ENCODE measurements at regions not wholly inside any gene's neighbourhood (a gene's known extent, or its start where the extent isn't known, plus 50 kb on each side); places are given as distances from the start of the nearest gene placed in this dataset.
"Not testable (repeated sequence)": the region's sequence is repeated elsewhere in the genome, so short reads cannot be mapped to it uniquely, and the experiment has no call there.

DNA sequence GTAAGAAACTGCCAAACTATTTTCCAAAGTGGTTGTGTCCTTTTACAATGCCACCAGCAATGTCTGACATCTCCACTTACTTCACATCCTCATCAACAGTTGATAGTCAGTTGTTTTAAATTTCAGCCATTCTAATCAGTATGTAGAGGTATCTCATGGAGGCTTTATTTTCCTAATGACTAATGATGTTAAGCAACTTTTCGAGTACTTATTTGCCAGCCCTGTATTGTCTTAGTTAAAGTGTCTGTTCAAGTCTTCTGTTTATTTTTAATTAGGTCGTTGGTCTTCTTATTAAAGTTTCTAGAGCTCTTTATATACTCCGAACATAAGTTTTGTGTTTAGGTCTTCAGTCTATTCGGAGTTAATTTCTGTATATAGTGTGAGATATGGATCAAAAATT lies 54.9 kb upstream of the NBPF12 start:
- DNase-seq (ENCODE audit: insufficient read length, low spot score, missing footprints); H3K79me2 ChIP-seq (ENCODE audit: insufficient read depth, low read length); H3K4me2 ChIP-seq (ENCODE audit: insufficient read depth, low read length); H3K36me3 ChIP-seq (ENCODE audit: insufficient read depth, low read length); H3K4me1 ChIP-seq (ENCODE audit: insufficient read depth, low read length); H2AFZ ChIP-seq (ENCODE audit: low read length); H4K20me1 ChIP-seq (ENCODE audit: insufficient read depth, low read length); H3K4me3 ChIP-seq (ENCODE audit: insufficient read depth, low read length); H3K27ac ChIP-seq (ENCODE audit: low read depth, low read length); H3K9me3 ChIP-seq (ENCODE audit: low read depth, low read length); H3K27me3 ChIP-seq (ENCODE audit: insufficient read depth, low read length): not testable (repeated sequence)

DNA sequence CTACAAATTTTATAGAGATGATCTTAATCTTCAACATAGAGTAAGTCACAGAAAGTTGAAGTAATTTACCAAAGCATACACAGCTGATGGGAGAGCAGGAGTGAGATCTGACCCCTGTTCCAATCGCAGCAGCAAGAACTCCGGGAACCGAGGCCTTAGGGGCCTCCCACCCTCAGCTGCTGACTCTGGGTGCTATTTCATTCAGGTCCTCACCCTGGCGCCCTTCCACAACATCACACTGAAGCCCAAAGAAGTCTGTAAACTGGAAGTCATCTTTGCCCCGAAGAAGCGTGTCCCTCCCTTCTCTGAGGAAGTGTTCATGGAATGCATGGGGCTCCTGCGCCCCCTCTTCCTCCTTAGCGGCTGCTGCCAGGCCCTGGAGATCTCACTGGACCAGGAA lies 57.0 kb upstream of the NBPF12 start:
- H3K4me1 ChIP-seq (ENCODE audit: insufficient read depth, low read length); H2AFZ ChIP-seq (ENCODE audit: low read length); H3K4me3 ChIP-seq (ENCODE audit: insufficient read depth, low read length); H3K36me3 ChIP-seq (ENCODE audit: insufficient read depth, low read length); H4K20me1 ChIP-seq (ENCODE audit: insufficient read depth, low read length); H3K4me2 ChIP-seq (ENCODE audit: insufficient read depth, low read length); DNase-seq (ENCODE audit: insufficient read length, low spot score, missing footprints); H3K79me2 ChIP-seq (ENCODE audit: insufficient read depth, low read length); H3K27ac ChIP-seq (ENCODE audit: low read depth, low read length); H3K9me3 ChIP-seq (ENCODE audit: low read depth, low read length); H3K27me3 ChIP-seq (ENCODE audit: insufficient read depth, low read length): not testable (repeated sequence)

DNA sequence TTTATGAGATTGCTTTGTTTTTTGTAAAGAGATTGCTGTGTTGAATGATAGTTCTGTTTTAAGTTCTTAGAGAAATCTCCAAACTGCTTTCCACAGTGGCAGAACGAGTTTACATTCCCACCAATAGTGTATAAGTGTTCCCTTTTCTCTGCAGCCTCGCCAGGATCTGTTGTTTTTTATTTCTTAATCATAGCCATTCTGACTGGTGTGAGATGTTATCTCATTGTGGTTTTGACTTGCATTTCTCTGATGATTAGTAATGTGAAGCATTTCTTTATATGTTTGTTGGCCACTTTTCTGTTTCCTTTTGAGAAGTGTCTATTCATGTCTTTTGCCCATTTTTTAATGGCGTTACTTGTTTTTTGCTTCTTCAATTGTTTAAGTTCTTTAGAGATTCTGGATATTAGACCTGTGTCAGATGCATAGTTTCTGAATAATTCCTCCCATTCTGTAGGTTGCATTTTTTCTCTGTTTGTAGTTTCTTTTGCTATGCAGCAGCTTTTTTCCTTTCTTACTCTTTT lies 74.3 kb upstream of the NBPF12 start:
- H3K4me1 ChIP-seq (ENCODE audit: insufficient read depth, low read length); H2AFZ ChIP-seq (ENCODE audit: low read length); H3K27me3 ChIP-seq (ENCODE audit: insufficient read depth, low read length); H3K9me3 ChIP-seq (ENCODE audit: low read depth, low read length); H4K20me1 ChIP-seq (ENCODE audit: insufficient read depth, low read length); H3K36me3 ChIP-seq (ENCODE audit: insufficient read depth, low read length); DNase-seq (ENCODE audit: insufficient read length, low spot score, missing footprints); H3K4me3 ChIP-seq (ENCODE audit: insufficient read depth, low read length); H3K4me2 ChIP-seq (ENCODE audit: insufficient read depth, low read length); H3K79me2 ChIP-seq (ENCODE audit: insufficient read depth, low read length); H3K27ac ChIP-seq (ENCODE audit: low read depth, low read length): not testable (repeated sequence)

DNA sequence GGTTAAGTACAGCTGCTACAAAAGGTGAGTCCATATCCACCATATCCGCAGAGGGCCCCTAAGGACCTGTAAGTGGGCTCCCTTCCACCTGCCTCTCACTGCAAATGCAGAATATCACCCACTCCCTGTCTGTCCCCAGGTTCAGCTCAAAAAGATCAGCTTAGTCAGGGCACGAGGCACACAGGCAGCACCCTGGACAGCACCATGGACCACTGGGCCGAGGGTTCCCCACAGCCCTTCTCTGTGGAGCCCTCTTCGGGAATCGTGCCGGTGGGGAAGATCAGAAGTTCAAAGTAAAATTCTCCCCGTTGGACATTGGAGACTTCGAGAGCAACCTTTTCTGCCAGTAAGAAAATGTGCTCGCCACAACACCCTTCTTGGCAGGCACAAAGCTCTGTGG lies 85.0 kb upstream of the NBPF12 start:
- H3K4me3 ChIP-seq (ENCODE audit: insufficient read depth, low read length); H3K27me3 ChIP-seq (ENCODE audit: insufficient read depth, low read length); H3K4me2 ChIP-seq (ENCODE audit: insufficient read depth, low read length); H3K27ac ChIP-seq (ENCODE audit: low read depth, low read length); H3K79me2 ChIP-seq (ENCODE audit: insufficient read depth, low read length); H3K4me1 ChIP-seq (ENCODE audit: insufficient read depth, low read length); H3K9me3 ChIP-seq (ENCODE audit: low read depth, low read length); H3K36me3 ChIP-seq (ENCODE audit: insufficient read depth, low read length); H2AFZ ChIP-seq (ENCODE audit: low read length); DNase-seq (ENCODE audit: insufficient read length, low spot score, missing footprints); H4K20me1 ChIP-seq (ENCODE audit: insufficient read depth, low read length): not testable (repeated sequence)

DNA sequence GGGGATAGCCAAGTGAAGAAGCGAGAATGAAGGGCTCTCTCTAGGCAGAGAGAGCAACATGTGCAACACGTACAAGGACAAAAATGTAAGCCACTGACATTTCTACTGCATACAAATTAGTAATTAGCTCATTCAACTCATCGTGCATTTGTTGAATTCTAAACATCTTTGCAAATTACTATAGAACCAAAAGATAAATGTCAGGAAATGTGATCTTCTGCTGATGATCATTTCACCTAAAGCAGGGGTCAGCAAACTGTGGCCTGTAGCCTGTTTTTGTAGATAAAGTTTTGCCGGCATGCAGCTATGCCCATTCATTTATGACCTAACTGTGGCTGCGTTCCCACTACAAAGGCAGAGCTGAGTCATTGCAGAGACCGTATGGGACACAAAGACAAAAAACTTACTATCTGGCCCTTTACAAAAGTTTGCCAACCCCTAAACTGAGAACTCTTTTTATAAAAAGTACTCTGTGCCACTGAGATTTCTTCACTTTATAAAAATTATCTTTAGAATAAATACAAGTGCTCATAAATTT lies 87.7 kb upstream of the NBPF12 start:
- not testable (repeated sequence) for H3K36me3 ChIP-seq (ENCODE audit: insufficient read depth, low read length); DNase-seq (ENCODE audit: insufficient read length, low spot score, missing footprints); H3K79me2 ChIP-seq (ENCODE audit: insufficient read depth, low read length); H4K20me1 ChIP-seq (ENCODE audit: insufficient read depth, low read length); H3K4me3 ChIP-seq (ENCODE audit: insufficient read depth, low read length); H2AFZ ChIP-seq (ENCODE audit: low read length); H3K27me3 ChIP-seq (ENCODE audit: insufficient read depth, low read length); H3K9me3 ChIP-seq (ENCODE audit: low read depth, low read length); H3K4me2 ChIP-seq (ENCODE audit: insufficient read depth, low read length); H3K4me1 ChIP-seq (ENCODE audit: insufficient read depth, low read length); H3K27ac ChIP-seq (ENCODE audit: low read depth, low read length)

DNA sequence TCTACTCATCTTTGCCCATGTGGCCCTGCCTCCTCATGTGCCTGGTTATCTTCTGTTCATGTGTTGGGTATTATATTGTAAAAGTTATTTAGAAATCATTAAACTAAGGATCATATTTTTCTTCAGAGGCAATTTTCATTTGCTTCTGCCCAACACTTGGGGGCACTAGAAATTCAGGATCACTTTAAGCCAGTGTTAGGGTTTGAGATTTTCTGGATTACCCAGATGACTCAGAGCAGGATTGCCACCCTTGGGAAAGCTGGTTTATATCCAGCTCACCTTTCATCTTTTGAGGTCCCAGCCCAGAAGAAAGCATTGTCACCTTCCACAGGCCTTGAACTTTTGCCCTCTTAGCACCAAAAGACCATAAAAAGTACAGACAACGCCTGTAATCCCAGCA lies 99.4 kb upstream of the NBPF12 start:
- not testable (repeated sequence) for H3K4me3 ChIP-seq (ENCODE audit: insufficient read depth, low read length); H3K36me3 ChIP-seq (ENCODE audit: insufficient read depth, low read length); H4K20me1 ChIP-seq (ENCODE audit: insufficient read depth, low read length); H3K9me3 ChIP-seq (ENCODE audit: low read depth, low read length); DNase-seq (ENCODE audit: insufficient read length, low spot score, missing footprints); H2AFZ ChIP-seq (ENCODE audit: low read length); H3K27me3 ChIP-seq (ENCODE audit: insufficient read depth, low read length); H3K4me2 ChIP-seq (ENCODE audit: insufficient read depth, low read length); H3K4me1 ChIP-seq (ENCODE audit: insufficient read depth, low read length); H3K27ac ChIP-seq (ENCODE audit: low read depth, low read length); H3K79me2 ChIP-seq (ENCODE audit: insufficient read depth, low read length)

DNA sequence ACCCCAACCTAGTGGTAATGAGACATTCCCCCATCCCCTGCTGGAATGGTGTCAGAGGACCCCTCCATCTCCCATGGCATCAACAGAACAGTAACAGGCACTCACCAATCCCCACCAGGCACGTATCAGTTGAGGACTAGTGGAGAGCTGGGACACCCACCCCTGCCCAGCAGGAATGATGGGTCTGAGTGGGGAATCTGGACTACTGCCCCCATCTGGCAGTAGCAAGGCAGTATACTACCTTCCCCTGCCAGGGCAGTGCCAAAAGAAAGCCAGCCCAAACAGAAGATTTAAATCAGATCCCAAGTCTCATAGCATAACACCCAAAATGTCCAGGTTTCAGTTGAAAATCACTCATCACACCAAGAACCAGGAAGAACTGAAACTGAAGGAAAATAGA lies 111.2 kb upstream of the NBPF12 start:
- not testable (repeated sequence) for H3K4me1 ChIP-seq (ENCODE audit: insufficient read depth, low read length); H3K4me2 ChIP-seq (ENCODE audit: insufficient read depth, low read length); DNase-seq (ENCODE audit: insufficient read length, low spot score, missing footprints); H3K9me3 ChIP-seq (ENCODE audit: low read depth, low read length); H2AFZ ChIP-seq (ENCODE audit: low read length); H4K20me1 ChIP-seq (ENCODE audit: insufficient read depth, low read length); H3K4me3 ChIP-seq (ENCODE audit: insufficient read depth, low read length); H3K27ac ChIP-seq (ENCODE audit: low read depth, low read length); H3K36me3 ChIP-seq (ENCODE audit: insufficient read depth, low read length); H3K27me3 ChIP-seq (ENCODE audit: insufficient read depth, low read length); H3K79me2 ChIP-seq (ENCODE audit: insufficient read depth, low read length)

DNA sequence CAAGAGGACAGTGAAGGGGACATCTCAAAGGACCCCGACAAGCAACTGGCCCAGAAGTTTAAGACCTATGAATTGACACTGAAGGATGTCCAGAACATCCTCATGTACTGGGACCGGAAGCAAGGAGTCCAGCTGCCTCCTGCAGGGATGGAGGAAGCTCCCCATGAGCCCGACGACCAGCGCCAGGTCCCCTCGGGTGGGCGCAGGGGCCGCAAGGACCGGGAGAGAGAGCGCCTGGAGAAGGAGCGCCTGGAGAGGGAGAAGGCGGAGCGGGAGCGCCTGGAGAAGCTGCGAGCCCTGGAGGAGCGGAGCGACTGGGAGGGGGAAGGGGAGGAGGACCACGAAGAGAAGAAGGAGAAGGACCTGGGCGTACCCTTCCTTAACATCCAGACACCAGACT lies 143.9 kb upstream of the NBPF12 start:
- H3K36me3 ChIP-seq (ENCODE audit: insufficient read depth, low read length); DNase-seq (ENCODE audit: insufficient read length, low spot score, missing footprints); H3K4me1 ChIP-seq (ENCODE audit: insufficient read depth, low read length); H2AFZ ChIP-seq (ENCODE audit: low read length); H4K20me1 ChIP-seq (ENCODE audit: insufficient read depth, low read length); H3K79me2 ChIP-seq (ENCODE audit: insufficient read depth, low read length); H3K4me3 ChIP-seq (ENCODE audit: insufficient read depth, low read length); H3K27ac ChIP-seq (ENCODE audit: low read depth, low read length); H3K4me2 ChIP-seq (ENCODE audit: insufficient read depth, low read length); H3K9me3 ChIP-seq (ENCODE audit: low read depth, low read length); H3K27me3 ChIP-seq (ENCODE audit: insufficient read depth, low read length): not testable (repeated sequence)

DNA sequence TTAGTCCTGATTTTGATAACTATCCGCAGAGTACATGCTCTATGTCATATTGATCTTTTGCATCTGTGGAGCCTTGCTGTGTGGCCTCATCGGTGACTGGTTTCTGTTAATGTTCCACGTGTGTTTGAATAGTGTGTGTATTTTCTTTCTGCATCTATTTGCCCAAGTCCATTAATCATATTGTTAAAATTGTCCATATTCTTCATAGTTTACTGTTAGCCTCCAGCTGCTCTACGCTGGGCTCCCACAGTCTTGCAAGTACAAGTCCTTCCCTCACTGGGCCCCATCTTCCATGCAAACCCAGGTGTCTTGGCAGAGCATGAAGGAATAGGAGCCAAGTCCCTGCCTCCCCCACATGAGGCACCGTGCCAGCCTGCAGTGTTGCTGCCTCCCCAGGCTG lies 145.4 kb upstream of the NBPF12 start:
- not testable (repeated sequence) for H3K4me1 ChIP-seq (ENCODE audit: insufficient read depth, low read length); H3K4me3 ChIP-seq (ENCODE audit: insufficient read depth, low read length); H3K27ac ChIP-seq (ENCODE audit: low read depth, low read length); H4K20me1 ChIP-seq (ENCODE audit: insufficient read depth, low read length); H3K27me3 ChIP-seq (ENCODE audit: insufficient read depth, low read length); H2AFZ ChIP-seq (ENCODE audit: low read length); H3K4me2 ChIP-seq (ENCODE audit: insufficient read depth, low read length); H3K36me3 ChIP-seq (ENCODE audit: insufficient read depth, low read length); DNase-seq (ENCODE audit: insufficient read length, low spot score, missing footprints); H3K79me2 ChIP-seq (ENCODE audit: insufficient read depth, low read length); H3K9me3 ChIP-seq (ENCODE audit: low read depth, low read length)
